ENCODE measurements at regions not wholly inside any gene's neighbourhood (a gene's known extent, or its start where the extent isn't known, plus 50 kb on each side); places are given as distances from the start of the nearest gene placed in this dataset.

- H3K27me3 ChIP-seq, result no peaks in the 10 kb centered on the region
- H3K4me1 ChIP-seq, result no peaks in the 10 kb centered on the region
- intact Hi-C loops (cut with DNase I), result no loop called here
- no peak overlapping the region for H3K4me3 ChIP-seq
- H3K36me3 ChIP-seq, result no peaks in the 10 kb centered on the region
- TF ChIP-seq POLR2A (IDR thresholded peaks at IDR 0.05), result no peak
- TF ChIP-seq POLR2AphosphoS5 (IDR thresholded peaks at IDR 0.05; ENCODE audit: insufficient read depth in 1 of 2, low read depth in 1 of 2), result no peak
- TF ChIP-seq, protein P1, sequence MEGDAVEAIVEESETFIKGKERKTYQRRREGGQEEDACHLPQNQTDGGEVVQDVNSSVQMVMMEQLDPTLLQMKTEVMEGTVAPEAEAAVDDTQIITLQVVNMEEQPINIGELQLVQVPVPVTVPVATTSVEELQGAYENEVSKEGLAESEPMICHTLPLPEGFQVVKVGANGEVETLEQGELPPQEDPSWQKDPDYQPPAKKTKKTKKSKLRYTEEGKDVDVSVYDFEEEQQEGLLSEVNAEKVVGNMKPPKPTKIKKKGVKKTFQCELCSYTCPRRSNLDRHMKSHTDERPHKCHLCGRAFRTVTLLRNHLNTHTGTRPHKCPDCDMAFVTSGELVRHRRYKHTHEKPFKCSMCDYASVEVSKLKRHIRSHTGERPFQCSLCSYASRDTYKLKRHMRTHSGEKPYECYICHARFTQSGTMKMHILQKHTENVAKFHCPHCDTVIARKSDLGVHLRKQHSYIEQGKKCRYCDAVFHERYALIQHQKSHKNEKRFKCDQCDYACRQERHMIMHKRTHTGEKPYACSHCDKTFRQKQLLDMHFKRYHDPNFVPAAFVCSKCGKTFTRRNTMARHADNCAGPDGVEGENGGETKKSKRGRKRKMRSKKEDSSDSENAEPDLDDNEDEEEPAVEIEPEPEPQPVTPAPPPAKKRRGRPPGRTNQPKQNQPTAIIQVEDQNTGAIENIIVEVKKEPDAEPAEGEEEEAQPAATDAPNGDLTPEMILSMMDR (IDR thresholded peaks at IDR 0.05), result no peak
- H3K27ac ChIP-seq, result no peak overlapping the region
- DNase-seq (ENCODE audit: extremely low spot score in 2 of 2), result no peak
- no peaks in the 10 kb centered on the region for H3K9me3 ChIP-seq
Measured at GRCh38 chr15:38626443-38627050, 61.9 kb upstream of the RASGRP1 start.

GRCh38 chr15:38627689-38628277 is 63.2 kb upstream of the RASGRP1 start:
- intact Hi-C loops (cut with DNase I), result no loop called here

GRCh38 chr15:38631119-38632075 is 66.8 kb upstream of the RASGRP1 start:
- TF ChIP-seq POLR2A (IDR thresholded peaks at IDR 0.05) (no peak), POLR2AphosphoS5 (IDR thresholded peaks at IDR 0.05; ENCODE audit: insufficient read depth in 1 of 2, low read depth in 1 of 2) (no peak)
- TF ChIP-seq, protein P1 (IDR thresholded peaks at IDR 0.05), result no peak
- Histone ChIP-seq H3K27ac (no peak overlapping the region), H3K27me3 (no peaks in the 10 kb centered on the region), H3K9me3 (no peaks in the 10 kb centered on the region), H3K4me1 (no peaks in the 10 kb centered on the region), H3K4me3 (no peak overlapping the region), H3K36me3 (no peaks in the 10 kb centered on the region)
- no peak for DNase-seq (ENCODE audit: extremely low spot score in 2 of 2)
- intact Hi-C loops (cut with DNase I), result no loop called here

More at GRCh38 chr15:38627689-38628277, 63.2 kb upstream of the RASGRP1 start:
- Histone ChIP-seq H3K36me3 (no peaks in the 10 kb centered on the region), H3K9me3 (no peaks in the 10 kb centered on the region), H3K27me3 (no peaks in the 10 kb centered on the region), H3K27ac (no peak overlapping the region), H3K4me1 (no peaks in the 10 kb centered on the region), H3K4me3 (no peak overlapping the region)
- no peak for DNase-seq (ENCODE audit: extremely low spot score in 2 of 2)
- TF ChIP-seq, protein P1 (IDR thresholded peaks at IDR 0.05), result no peak
- no peak for TF ChIP-seq POLR2AphosphoS5 (IDR thresholded peaks at IDR 0.05; ENCODE audit: insufficient read depth in 1 of 2, low read depth in 1 of 2)
- TF ChIP-seq POLR2A (IDR thresholded peaks at IDR 0.05), result no peak

DNA sequence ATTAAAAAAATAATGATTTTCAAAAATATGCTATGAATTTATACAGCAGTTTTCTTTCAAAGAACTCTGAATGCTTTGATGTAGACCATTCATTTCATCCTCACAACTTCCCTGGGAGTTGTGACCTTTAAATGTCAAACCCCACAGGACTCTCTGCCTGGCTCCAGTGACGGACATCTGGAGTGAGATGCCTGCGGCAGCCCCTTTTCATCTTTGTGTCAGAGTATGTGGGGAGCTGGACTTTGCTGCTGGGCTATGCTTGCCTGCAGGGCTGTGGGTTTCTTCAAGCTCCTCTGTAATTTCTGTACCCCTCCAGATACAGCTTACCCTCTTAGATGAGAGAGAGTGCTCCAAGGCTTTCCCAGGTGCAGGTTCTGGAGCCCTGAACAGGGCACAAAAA is 70.6 kb upstream of the RASGRP1 start:
- intact Hi-C loops (cut with DNase I), result no loop called here
- Histone ChIP-seq H3K4me1 (no peaks in the 10 kb centered on the region), H3K9me3 (no peaks in the 10 kb centered on the region), H3K36me3 (no peaks in the 10 kb centered on the region), H3K27ac (no peak overlapping the region), H3K27me3 (no peaks in the 10 kb centered on the region), H3K4me3 (no peak overlapping the region)
- TF ChIP-seq, protein P1 (IDR thresholded peaks at IDR 0.05), result no peak
- TF ChIP-seq POLR2AphosphoS5 (IDR thresholded peaks at IDR 0.05; ENCODE audit: insufficient read depth in 1 of 2, low read depth in 1 of 2), result no peak
- TF ChIP-seq POLR2A (IDR thresholded peaks at IDR 0.05), result no peak
- DNase-seq (ENCODE audit: extremely low spot score in 2 of 2), result no peak

Data from vagina (tissue), 2 donors.